HCT116 (cell line): ENCODE measurements at regions not wholly inside any gene's neighbourhood (a gene's known extent, or its start where the extent isn't known, plus 50 kb on each side); places are given as distances from the start of the nearest gene placed in this dataset.

ENCODE experiments used
- ATAC-seq: fragments of 200-7000 bp; cut with Tn5 transposase; 2 replicates; pipeline ENCODE4 v1.9.1; 2020; ENCODE audit warnings: mild to moderate bottlenecking, moderate library complexity
- BruUV-seq: library from RNA; stranded (reverse); fragments of 400-500 nt; replicated peaks from 2 replicates; lab custom pipeline; 2021; lab: Mats Ljungman, UMichigan
- CTCF ChIA-PET: fragments of 300-600 bp; sonication (Branson Sonifier 250); formaldehyde crosslinking; loops from one replicate; lab custom pipeline; 2021; ENCODE audit warnings: antibody characterized with exemption; lab: Charles Lee
- POLR2A ChIA-PET: fragments of 300-600, 350-600 bp; sonication (Branson Sonifier 250); formaldehyde crosslinking; loops from one replicate; lab custom pipeline; 2021; ENCODE audit warnings: antibody characterized with exemption; lab: Charles Lee
- RAD21 ChIA-PET, 2 experiments: fragments of 300-600 bp; sonication (Branson Sonifier 250); formaldehyde crosslinking; loops; one replicate each; lab custom pipeline; 2023; ENCODE audit warnings: low total read pairs in 2 of 2; ENCODE audit not compliant: uncharacterized antibody in 2 of 2, unreplicated experiment in 2 of 2, low non-redundant PET in 1 of 2; lab: Charles Lee
- DNase-seq: peaks from one replicate; pipeline ENCODE4 v3.0.0-alpha.2; 2010; ENCODE audit warnings: low read depth, low spot score
- H2AFZ ChIP-seq: fragments of 200-600 bp; shearing (Covaris generic), sonication (generic); 2 replicates; pipeline ENCODE4 v1.6.1; 2017; ENCODE audit warnings: low read depth, mixed run types, mixed read lengths, antibody characterized with exemption, low read length; ENCODE audit not compliant: poor library complexity, severe bottlenecking
- H3K27ac ChIP-seq: 2 replicates; pipeline ENCODE4 v1.5.1; 2012; ENCODE audit warnings: low read depth, low read length
- H3K27me3 ChIP-seq: fragments of 200-600 bp; sonication (generic); 2 replicates; pipeline ENCODE4 v1.6.1; 2016; ENCODE audit warnings: mixed run types, low read length, mixed read lengths; ENCODE audit not compliant: insufficient read depth
- H3K36me3 ChIP-seq, 2 experiments: fragments of 200-500 bp in 1 of 2; fragments of 200-600 bp in 1 of 2; sonication (Bioruptor generic) in 1 of 2; sonication (generic) in 1 of 2; 2 replicates each; pipeline versions ENCODE4 v1.5.1 to v1.6.1; 2014 to 2016; ENCODE audit warnings: low read length in 2 of 2, inconsistent platforms in 1 of 2, mixed read lengths in 1 of 2, mixed run types in 1 of 2; ENCODE audit not compliant: insufficient read depth in 2 of 2, control insufficient read depth in 1 of 2
- H3K4me1 ChIP-seq, 2 experiments: fragments of 200-600 bp in 1 of 2; sonication (generic) in 1 of 2; 2 replicates each; pipeline versions ENCODE4 v1.5.1 to v1.6.1; 2012 to 2017; ENCODE audit warnings: low read length in 2 of 2, inconsistent platforms in 1 of 2, mild to moderate bottlenecking in 1 of 2, mixed read lengths in 1 of 2, mixed run types in 1 of 2, moderate library complexity in 1 of 2; ENCODE audit not compliant: insufficient read depth in 2 of 2, control insufficient read depth in 1 of 2
- H3K4me2 ChIP-seq: fragments of 200-600 bp; sonication (generic); 2 replicates; pipeline ENCODE4 v1.6.1; 2017; ENCODE audit warnings: mixed run types, low read length, mixed read lengths
- H3K4me3 ChIP-seq, 2 experiments: fragments of 200-600 bp in 1 of 2; sonication (generic) in 1 of 2; replicated peaks in 1 of 2; 2 replicates each; pipeline ENCODE4 v1.5.1; 2011 to 2016; ENCODE audit warnings: low read length in 2 of 2, control low read depth in 1 of 2, low read depth in 1 of 2, mild to moderate bottlenecking in 1 of 2, mixed read lengths in 1 of 2, mixed run types in 1 of 2
- H3K79me2 ChIP-seq: fragments of 200-600 bp; sonication (generic); 2 replicates; pipeline ENCODE4 v1.6.1; 2017; ENCODE audit warnings: mild to moderate bottlenecking, mixed run types, low read length, moderate library complexity, mixed read lengths; ENCODE audit not compliant: insufficient read depth
- H3K9ac ChIP-seq: fragments of 200-600 bp; sonication (generic); 2 replicates; pipeline ENCODE4 v1.6.1; 2016; ENCODE audit warnings: low read length, mixed read lengths
- H3K9me2 ChIP-seq: fragments of 200-600 bp; sonication (generic), shearing (Covaris generic); 2 replicates; pipeline ENCODE4 v1.6.1; 2017; ENCODE audit warnings: mixed run types, mild to moderate bottlenecking, moderate library complexity; ENCODE audit not compliant: insufficient read depth
- H3K9me3 ChIP-seq, 2 experiments: fragments of 200-500 bp in 1 of 2; fragments of 200-600 bp in 1 of 2; sonication (Bioruptor generic) in 1 of 2; sonication (generic) in 1 of 2; 2 replicates each; pipeline ENCODE4 v1.6.1; 2014 to 2017; ENCODE audit warnings: low read length in 2 of 2, mixed read lengths in 2 of 2, inconsistent platforms in 1 of 2, low read depth in 1 of 2, mild to moderate bottlenecking in 1 of 2, mixed run types in 1 of 2, moderate library complexity in 1 of 2; ENCODE audit not compliant: control insufficient read depth in 1 of 2, insufficient read depth in 1 of 2
- H4K20me1 ChIP-seq: fragments of 200-600 bp; sonication (generic), shearing (Covaris generic); 2 replicates; pipeline ENCODE4 v1.6.1; 2017; ENCODE audit warnings: mixed run types, mild to moderate bottlenecking, moderate library complexity; ENCODE audit not compliant: insufficient read depth
- ATF3 ChIP-seq: IDR thresholded peaks from 2 replicates; pipeline ENCODE4 v1.6.1; 2012
- CBX3 ChIP-seq: IDR thresholded peaks from 2 replicates; pipeline ENCODE4 v1.6.1; 2012; ENCODE audit warnings: low read depth
- CEBPB ChIP-seq: IDR thresholded peaks from 2 replicates; pipeline ENCODE4 v1.6.1; 2012; ENCODE audit warnings: low read depth
- CTCF ChIP-seq, 3 experiments: fragments of 200-600 bp in 1 of 3; sonication (generic) in 1 of 3; IDR thresholded peaks in 2 of 3; conservative IDR thresholded peaks in 1 of 3; 2 replicates each; pipeline ENCODE4 v1.5.1; 2012 to 2017; ENCODE audit warnings: low read depth in 2 of 3, low read length in 2 of 3, antibody characterized with exemption in 1 of 3, borderline replicate concordance in 1 of 3, control low read depth in 1 of 3, mild to moderate bottlenecking in 1 of 3, mixed read lengths in 1 of 3, mixed run types in 1 of 3, moderate library complexity in 1 of 3; ENCODE audit not compliant: insufficient read depth in 1 of 3
- EGR1 ChIP-seq: IDR thresholded peaks from 2 replicates; pipeline ENCODE4 v1.6.1; 2012; ENCODE audit warnings: low read depth
- ELF1 ChIP-seq: IDR thresholded peaks from 2 replicates; pipeline ENCODE4 v1.6.1; 2012; ENCODE audit warnings: low read depth, borderline replicate concordance
- EZH2 ChIP-seq: fragments of 200-600 bp; sonication (generic); IDR thresholded peaks from 2 replicates; pipeline ENCODE4 v1.6.1; 2017; ENCODE audit warnings: antibody characterized with exemption, mixed run types
- FOSL1 ChIP-seq: IDR thresholded peaks from 2 replicates; pipeline ENCODE4 v1.6.1; 2012; ENCODE audit warnings: low read depth
- JUND ChIP-seq: IDR thresholded peaks from 2 replicates; pipeline ENCODE4 v1.6.1; 2012
- POLR2A ChIP-seq: IDR thresholded peaks from 2 replicates; pipeline ENCODE4 v1.7.0; 2011; ENCODE audit warnings: borderline replicate concordance; ENCODE audit not compliant: insufficient read depth, insufficient read length; ENCODE audit errors: extremely low read depth
- POLR2AphosphoS5 ChIP-seq: IDR thresholded peaks from 2 replicates; pipeline ENCODE4 v1.6.1; 2011; ENCODE audit warnings: mild to moderate bottlenecking, low read depth, low read length, moderate library complexity
- REST ChIP-seq: IDR thresholded peaks from 2 replicates; pipeline ENCODE4 v1.6.1; 2012; ENCODE audit warnings: low read depth
- SIN3A ChIP-seq: IDR thresholded peaks from 2 replicates; pipeline ENCODE4 v1.6.1; 2012; ENCODE audit warnings: low read depth
- TCF7L2 ChIP-seq: IDR thresholded peaks from 2 replicates; pipeline ENCODE4 v1.7.0; 2011; ENCODE audit warnings: borderline replicate concordance, inconsistent platforms; ENCODE audit not compliant: insufficient read depth, insufficient read length; ENCODE audit errors: extremely low read depth
- YY1 ChIP-seq: IDR thresholded peaks from 2 replicates; pipeline ENCODE4 v1.6.1; 2011; ENCODE audit warnings: low read length, low read depth, moderate library complexity, mild to moderate bottlenecking; ENCODE audit not compliant: insufficient replicate concordance; ENCODE audit errors: extremely low read depth
- ZFX ChIP-seq: fragments of 450-650 bp; IDR thresholded peaks from 2 replicates; pipeline ENCODE4 v1.6.1; 2017
- intact Hi-C: fragments of 100-400 bp; cut with micrococcal nuclease; formaldehyde crosslinking; loops from 2 replicates; pipeline ENCODE4 v1.10.0; 2022

- TF ChIP-seq CTCF (IDR thresholded peaks at IDR 0.05 in 2 of 3, conservative IDR thresholded peaks at IDR 0.05 in 1 of 3; ENCODE audit: borderline replicate concordance in 1 of 3, insufficient read depth in 1 of 3, low read depth in 2 of 3, low read length in 2 of 3): no peak
Measured at GRCh38 chr11:46216019-46216764, 61.3 kb upstream of the CREB3L1 start (continued).

- Histone ChIP-seq H3K27ac (no peak overlapping the region), H2AFZ (no peak overlapping the region), H3K4me2 (no peak overlapping the region), H3K4me3 (no peak overlapping the region), H3K27me3 (no peaks in the 10 kb centered on the region), H3K4me1 (peaks cover under 1 to 1% of the 10 kb centered on the region in 2 experiments; a peak in 3 of 4 replicates), H4K20me1 (no peaks in the 10 kb centered on the region), H3K9me2 (no peaks in the 10 kb centered on the region), H3K79me2 (no peaks in the 10 kb centered on the region), H3K36me3 (no peaks in the 10 kb centered on the region), H3K9me3 (no peaks in the 10 kb centered on the region), H3K9ac (no peak overlapping the region)
- intact Hi-C loops: no loop called here
- BruUV-seq: no TSS peak
- ATAC-seq (no peak), DNase-seq (no peak)
- ChIA-PET CTCF (no interaction called here), RAD21 (no interaction called here), POLR2A (no interaction called here)
- TF ChIP-seq ATF3: no peak
- TF ChIP-seq JUND: no peak
- TF ChIP-seq CTCF (IDR thresholded peaks at IDR 0.05 in 2 of 3, conservative IDR thresholded peaks at IDR 0.05 in 1 of 3; ENCODE audit: borderline replicate concordance in 1 of 3, insufficient read depth in 1 of 3, low read depth in 2 of 3, low read length in 2 of 3): no peak
- no peak for TF ChIP-seq EGR1
- TF ChIP-seq CBX3: no peak
- TF ChIP-seq ZFX: no peak
- TF ChIP-seq FOSL1: no peak
- no peak for TF ChIP-seq SIN3A
- no peak for TF ChIP-seq ELF1
- TF ChIP-seq REST: no peak
- no peak for TF ChIP-seq CEBPB
- TF ChIP-seq POLR2A: no peak
- TF ChIP-seq TCF7L2: no peak
- TF ChIP-seq YY1: no peak
- TF ChIP-seq POLR2AphosphoS5: no peak
- TF ChIP-seq EZH2: no peak
Measured at GRCh38 chr11:46215208-46215931, 62.1 kb upstream of the CREB3L1 start.
